CD14-positive monocyte (primary cell): ENCODE measurements at regions not wholly inside any gene's neighbourhood (a gene's known extent, or its start where the extent isn't known, plus 50 kb on each side); places are given as distances from the start of the nearest gene placed in this dataset.

ENCODE experiments used
- DNase-seq, 3 donors: peaks; one replicate each; pipeline ENCODE4 v3.0.0-alpha.2; 2011 to 2022
- H2AFZ ChIP-seq: 2 replicates; pipeline ENCODE4 v1.6.0; 2012; ENCODE audit warnings: mild to moderate bottlenecking, low read depth, low read length, inconsistent platforms; ENCODE audit not compliant: insufficient read depth, poor library complexity, severe bottlenecking
- H3K27ac ChIP-seq, 2 donors: 1 replicate in 1 of 2; 2 replicates in 1 of 2; pipeline ENCODE4 v1.5.1; 2012 to 2013; ENCODE audit warnings: low read length in 2 of 2, control low read depth in 1 of 2, inconsistent platforms in 1 of 2, low read depth in 1 of 2, mild to moderate bottlenecking in 1 of 2
- H3K27me3 ChIP-seq, 2 donors: one replicate each; pipeline versions ENCODE4 v1.6.0 to v1.6.1; 2011 to 2013; ENCODE audit warnings: low read length in 2 of 2; ENCODE audit not compliant: control insufficient read depth in 2 of 2, insufficient read depth in 2 of 2
- H3K36me3 ChIP-seq, 2 donors: replicated peaks in 1 of 2; 1 replicate in 1 of 2; 2 replicates in 1 of 2; pipeline versions ENCODE4 v1.5.1 to v1.6.1; 2012 to 2013; ENCODE audit warnings: low read length in 2 of 2, control low read depth in 1 of 2, inconsistent platforms in 1 of 2, mild to moderate bottlenecking in 1 of 2; ENCODE audit not compliant: insufficient read depth in 2 of 2, control insufficient read depth in 1 of 2
- H3K4me1 ChIP-seq, 2 donors: 1 replicate in 1 of 2; 2 replicates in 1 of 2; pipeline versions ENCODE4 v1.5.1 to v1.6.1; 2012 to 2013; ENCODE audit warnings: low read length in 2 of 2, control low read depth in 1 of 2, inconsistent platforms in 1 of 2, mild to moderate bottlenecking in 1 of 2, moderate library complexity in 1 of 2; ENCODE audit not compliant: insufficient read depth in 2 of 2, control insufficient read depth in 1 of 2
- H3K4me2 ChIP-seq: replicated peaks from 2 replicates; pipeline ENCODE3; 2012; ENCODE audit warnings: low read length, moderate library complexity, mild to moderate bottlenecking; ENCODE audit not compliant: poor library complexity, severe bottlenecking; ENCODE audit errors: extremely low read depth
- H3K4me3 ChIP-seq, 3 experiments: fragments of 200-600 bp in 1 of 3; sonication (generic) in 1 of 3; replicated peaks in 1 of 3; 1 replicate in 2 of 3; 2 replicates in 1 of 3; pipeline ENCODE4 v1.5.1; 2011 to 2013; ENCODE audit warnings: low read length in 3 of 3, mild to moderate bottlenecking in 3 of 3, control low read depth in 2 of 3, low read depth in 2 of 3, inconsistent platforms in 1 of 3, moderate library complexity in 1 of 3
- H3K79me2 ChIP-seq: 2 replicates; pipeline ENCODE4 v1.6.0; 2012; ENCODE audit warnings: mild to moderate bottlenecking, control low read depth, inconsistent platforms, low read length, moderate library complexity; ENCODE audit not compliant: insufficient read depth
- H3K9ac ChIP-seq: 2 replicates; pipeline ENCODE4 v1.6.0; 2017; ENCODE audit warnings: low read length, mild to moderate bottlenecking; ENCODE audit not compliant: insufficient read depth, poor library complexity, severe bottlenecking
- H3K9me3 ChIP-seq, 2 donors: replicated peaks in 1 of 2; 1 replicate in 1 of 2; 2 replicates in 1 of 2; pipeline versions ENCODE4 v1.5.1 to v1.6.1; 2012 to 2013; ENCODE audit warnings: low read length in 2 of 2, control low read depth in 1 of 2; ENCODE audit not compliant: control insufficient read depth in 1 of 2, insufficient read depth in 1 of 2
- H4K20me1 ChIP-seq: 2 replicates; pipeline ENCODE4 v1.6.0; 2012; ENCODE audit warnings: mild to moderate bottlenecking, low read length, control low read depth, moderate library complexity; ENCODE audit not compliant: insufficient read depth
- H3K27ac Mint-ChIP-seq, 7 donors: one replicate each; pipeline ENCODE4 v1.8.0; 2020; ENCODE audit warnings: mild to moderate bottlenecking in 7 of 7, mixed read lengths in 7 of 7, moderate library complexity in 6 of 7, inconsistent platforms in 2 of 7
- H3K27me3 Mint-ChIP-seq, 3 donors: one replicate each; pipeline ENCODE4 v1.8.0; 2021 to 2022; ENCODE audit warnings: low read depth in 3 of 3, mild to moderate bottlenecking in 3 of 3, mixed read lengths in 3 of 3, moderate library complexity in 3 of 3, inconsistent platforms in 1 of 3
- H3K36me3 Mint-ChIP-seq, 2 donors: one replicate each; pipeline ENCODE4 v1.8.0; 2020; ENCODE audit warnings: mixed read lengths in 2 of 2, inconsistent platforms in 1 of 2, mild to moderate bottlenecking in 1 of 2
- H3K4me1 Mint-ChIP-seq: one replicate; pipeline ENCODE4 v1.8.0; 2020; ENCODE audit warnings: mild to moderate bottlenecking, mixed read lengths
- H3K4me3 Mint-ChIP-seq, 2 donors: one replicate each; pipeline ENCODE4 v1.8.0; 2020; ENCODE audit warnings: mild to moderate bottlenecking in 2 of 2, mixed read lengths in 2 of 2, moderate library complexity in 1 of 2
- H3K9me3 Mint-ChIP-seq, 7 donors: one replicate each; pipeline ENCODE4 v1.8.0; 2020 to 2022; ENCODE audit warnings: mixed read lengths in 7 of 7, mild to moderate bottlenecking in 6 of 7, moderate library complexity in 6 of 7, inconsistent platforms in 2 of 7
- WGBS: methylation state at CpG from one replicate; pipeline ENCODE4 v1.1.5; 2013; ENCODE audit warnings: missing lambda C conversion rate; ENCODE audit not compliant: insufficient coverage; 5-methylcytosine and 5-hydroxymethylcytosine counted together
- intact Hi-C, 2 donors: fragments of 100-400 bp; cut with micrococcal nuclease; formaldehyde crosslinking; loops; one replicate each; pipeline versions ENCODE4 v1.15.0 to v1.15.1; 2023
- TF ChIP-seq, protein P1 (sequence below): fragments of 200-600 bp; IDR thresholded peaks from one replicate; pipeline ENCODE4 v1.8.0; 2022; ENCODE audit warnings: antibody characterized with exemption, mild to moderate bottlenecking

- Histone ChIP-seq H3K9me3 (no peaks in the 10 kb centered on the region), H3K36me3 (no peaks in the 10 kb centered on the region), H3K27me3 (no peaks in the 10 kb centered on the region), H3K79me2 (no peaks in the 10 kb centered on the region), H3K4me1 (no peaks in the 10 kb centered on the region), H3K9ac (no peak overlapping the region), H2AFZ (no peak overlapping the region), H3K27ac (no peak overlapping the region), H3K4me2 (no peak overlapping the region), H4K20me1 (no peaks in the 10 kb centered on the region), H3K4me3 (no peak overlapping the region)
- no peak for DNase-seq
- no peak overlapping the region for H3K27ac Mint-ChIP-seq
- H3K4me3 Mint-ChIP-seq = no peak overlapping the region
- intact Hi-C loops = no loop called here
- H3K27me3 Mint-ChIP-seq = peaks cover 6 to 21% (median 7%) of the 10 kb centered on the region in 3 donors
- TF ChIP-seq, protein P1, sequence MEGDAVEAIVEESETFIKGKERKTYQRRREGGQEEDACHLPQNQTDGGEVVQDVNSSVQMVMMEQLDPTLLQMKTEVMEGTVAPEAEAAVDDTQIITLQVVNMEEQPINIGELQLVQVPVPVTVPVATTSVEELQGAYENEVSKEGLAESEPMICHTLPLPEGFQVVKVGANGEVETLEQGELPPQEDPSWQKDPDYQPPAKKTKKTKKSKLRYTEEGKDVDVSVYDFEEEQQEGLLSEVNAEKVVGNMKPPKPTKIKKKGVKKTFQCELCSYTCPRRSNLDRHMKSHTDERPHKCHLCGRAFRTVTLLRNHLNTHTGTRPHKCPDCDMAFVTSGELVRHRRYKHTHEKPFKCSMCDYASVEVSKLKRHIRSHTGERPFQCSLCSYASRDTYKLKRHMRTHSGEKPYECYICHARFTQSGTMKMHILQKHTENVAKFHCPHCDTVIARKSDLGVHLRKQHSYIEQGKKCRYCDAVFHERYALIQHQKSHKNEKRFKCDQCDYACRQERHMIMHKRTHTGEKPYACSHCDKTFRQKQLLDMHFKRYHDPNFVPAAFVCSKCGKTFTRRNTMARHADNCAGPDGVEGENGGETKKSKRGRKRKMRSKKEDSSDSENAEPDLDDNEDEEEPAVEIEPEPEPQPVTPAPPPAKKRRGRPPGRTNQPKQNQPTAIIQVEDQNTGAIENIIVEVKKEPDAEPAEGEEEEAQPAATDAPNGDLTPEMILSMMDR = no peak
- H3K4me1 Mint-ChIP-seq = no peaks in the 10 kb centered on the region
- peaks cover 0 to 2% (median 0%) of the 10 kb centered on the region in 7 donors for H3K9me3 Mint-ChIP-seq
- H3K36me3 Mint-ChIP-seq = no peaks in the 10 kb centered on the region
Measured at GRCh38 chr20:56940466-56940865, 311.4 kb downstream of the TFAP2C start.

DNA sequence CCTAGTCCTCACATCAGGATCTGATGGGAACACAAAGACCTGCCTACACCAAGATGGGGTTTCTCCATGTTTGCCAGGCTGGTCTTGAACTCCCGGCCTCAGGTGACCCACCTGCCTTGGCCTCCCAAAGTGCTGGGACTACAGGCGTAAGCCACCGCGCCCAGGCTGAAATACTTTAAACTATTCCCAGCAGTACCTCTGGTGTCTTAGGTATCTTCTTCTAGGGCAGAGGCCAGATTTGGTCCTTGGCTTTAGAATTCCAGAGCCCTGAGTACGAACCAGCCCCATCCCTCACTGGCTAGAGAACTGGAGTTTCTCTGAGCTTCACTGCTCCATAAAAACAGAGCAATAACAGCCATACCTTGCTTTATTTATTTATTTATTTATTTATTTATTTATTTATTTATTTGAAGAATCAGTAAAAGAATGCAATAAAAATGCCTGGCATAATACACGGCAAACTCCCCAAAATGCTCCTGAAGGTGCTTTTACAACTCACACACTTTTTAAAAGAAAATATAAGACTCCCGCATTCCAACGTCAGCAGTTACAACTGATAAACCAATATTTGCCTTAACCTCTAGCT lies 312.1 kb downstream of the TFAP2C start:
- Mint-ChIP-seq H3K36me3 (no peaks in the 10 kb centered on the region), H3K27ac (no peak overlapping the region), H3K27me3 (peaks cover 6 to 23% (median 7%) of the 10 kb centered on the region in 3 donors), H3K4me1 (no peaks in the 10 kb centered on the region), H3K4me3 (no peak overlapping the region), H3K9me3 (peaks cover 0 to 2% (median 0%) of the 10 kb centered on the region in 7 donors)
- intact Hi-C loops = no loop called here
- Histone ChIP-seq H3K9ac (no peak overlapping the region), H3K4me1 (no peaks in the 10 kb centered on the region), H3K79me2 (no peaks in the 10 kb centered on the region), H3K27me3 (no peaks in the 10 kb centered on the region), H3K4me3 (no peak overlapping the region), H3K36me3 (no peaks in the 10 kb centered on the region), H3K27ac (no peak overlapping the region), H2AFZ (no peak overlapping the region), H3K4me2 (no peak overlapping the region), H4K20me1 (no peaks in the 10 kb centered on the region), H3K9me3 (no peaks in the 10 kb centered on the region)
- WGBS = 92% methylated on average over 5 of the region's 8 CpGs
- no peak for DNase-seq
- TF ChIP-seq, protein P1 = no peak
